ENCODE measurements at regions not wholly inside any gene's neighbourhood (a gene's known extent, or its start where the extent isn't known, plus 50 kb on each side); places are given as distances from the start of the nearest gene placed in this dataset.

GRCh38 chr4:111391829-111392228, 753.4 kb upstream of the FAM241A start:
- no peak overlapping the region for H2AFZ ChIP-seq (ENCODE audit: low read length)
- H3K4me2 ChIP-seq (ENCODE audit: insufficient read depth, low read length): no peak overlapping the region
- no peak for TF ChIP-seq CTCF (IDR thresholded peaks at IDR 0.05; ENCODE audit: extremely low read depth, low read depth, low read length)
- H3K27me3 ChIP-seq (ENCODE audit: insufficient read depth, low read length): no peaks in the 10 kb centered on the region
- no peak overlapping the region for H3K4me3 ChIP-seq (ENCODE audit: insufficient read depth, low read length)
- H3K27ac ChIP-seq (ENCODE audit: low read depth, low read length): no peak overlapping the region
- H3K4me1 ChIP-seq (ENCODE audit: insufficient read depth, low read length): no peaks in the 10 kb centered on the region
- no peaks in the 10 kb centered on the region for H3K36me3 ChIP-seq (ENCODE audit: insufficient read depth, low read length)
- H4K20me1 ChIP-seq (ENCODE audit: insufficient read depth, low read length): no peaks in the 10 kb centered on the region
- no peak for DNase-seq (ENCODE audit: insufficient read length, low spot score, missing footprints)
- no peaks in the 10 kb centered on the region for H3K79me2 ChIP-seq (ENCODE audit: insufficient read depth, low read length)
- no peaks in the 10 kb centered on the region for H3K9me3 ChIP-seq (ENCODE audit: low read depth, low read length)

- Histone ChIP-seq H3K4me1 (ENCODE audit: insufficient read depth, low read length) (peaks cover 3% of the 10 kb centered on the region), H3K4me3 (ENCODE audit: insufficient read depth, low read length) (no peak overlapping the region), H3K27me3 (ENCODE audit: insufficient read depth, low read length) (no peaks in the 10 kb centered on the region), H4K20me1 (ENCODE audit: insufficient read depth, low read length) (no peaks in the 10 kb centered on the region), H3K36me3 (ENCODE audit: insufficient read depth, low read length) (no peaks in the 10 kb centered on the region), H3K9me3 (ENCODE audit: low read depth, low read length) (no peaks in the 10 kb centered on the region), H2AFZ (ENCODE audit: low read length) (no peak overlapping the region), H3K27ac (ENCODE audit: low read depth, low read length) (no peak overlapping the region), H3K79me2 (ENCODE audit: insufficient read depth, low read length) (no peaks in the 10 kb centered on the region), H3K4me2 (ENCODE audit: insufficient read depth, low read length) (no peak overlapping the region)
- DNase-seq (ENCODE audit: insufficient read length, low spot score, missing footprints): no peak
- no peak for TF ChIP-seq CTCF (IDR thresholded peaks at IDR 0.05; ENCODE audit: extremely low read depth, low read depth, low read length)
These were observed 751.5 kb upstream of the FAM241A start for GRCh38 chr4:111393781-111394180.

DNA sequence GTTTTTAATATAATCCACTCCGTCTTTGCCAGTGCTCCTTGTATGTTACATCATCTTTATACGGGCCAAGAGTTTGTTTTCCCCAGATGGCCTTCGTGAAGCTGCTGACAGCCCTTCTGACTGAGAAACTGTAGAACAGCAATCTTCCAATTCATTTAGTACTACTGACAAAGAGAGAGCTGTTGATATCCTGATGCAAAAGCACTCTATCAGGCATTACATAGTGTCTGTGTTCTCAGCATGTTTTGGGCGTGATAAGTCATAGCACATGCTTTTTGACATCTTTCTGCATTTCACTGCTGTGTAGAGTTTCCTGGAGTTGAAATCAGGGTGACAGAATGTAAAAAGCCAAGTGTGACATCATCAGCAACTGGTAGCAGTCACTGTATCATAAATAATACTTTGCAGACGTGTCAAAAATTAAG, 746.3 kb upstream of the FAM241A start:
- no peak overlapping the region for H3K4me2 ChIP-seq (ENCODE audit: insufficient read depth, low read length)
- no peak overlapping the region for H3K4me3 ChIP-seq (ENCODE audit: insufficient read depth, low read length)

GRCh38 chr4:111399623-111400022, 745.6 kb upstream of the FAM241A start:
- Histone ChIP-seq H3K27me3 (ENCODE audit: insufficient read depth, low read length) (no peaks in the 10 kb centered on the region), H3K79me2 (ENCODE audit: insufficient read depth, low read length) (no peaks in the 10 kb centered on the region), H4K20me1 (ENCODE audit: insufficient read depth, low read length) (no peaks in the 10 kb centered on the region), H3K4me1 (ENCODE audit: insufficient read depth, low read length) (peaks cover 19% of the 10 kb centered on the region), H3K27ac (ENCODE audit: low read depth, low read length) (no peak overlapping the region), H2AFZ (ENCODE audit: low read length) (no peak overlapping the region), H3K4me3 (ENCODE audit: insufficient read depth, low read length) (no peak overlapping the region), H3K4me2 (ENCODE audit: insufficient read depth, low read length) (peak overlapping the region; percentile 49), H3K9me3 (ENCODE audit: low read depth, low read length) (no peaks in the 10 kb centered on the region), H3K36me3 (ENCODE audit: insufficient read depth, low read length) (no peaks in the 10 kb centered on the region)
- no peak for DNase-seq (ENCODE audit: insufficient read length, low spot score, missing footprints)
- no peak for TF ChIP-seq CTCF (IDR thresholded peaks at IDR 0.05; ENCODE audit: extremely low read depth, low read depth, low read length)

More for the DNA sequence above, 746.3 kb upstream of the FAM241A start:
- Histone ChIP-seq H3K9me3 (ENCODE audit: low read depth, low read length) (no peaks in the 10 kb centered on the region), H3K27ac (ENCODE audit: low read depth, low read length) (no peak overlapping the region), H2AFZ (ENCODE audit: low read length) (peak overlapping the region; percentile 48), H3K36me3 (ENCODE audit: insufficient read depth, low read length) (no peaks in the 10 kb centered on the region), H4K20me1 (ENCODE audit: insufficient read depth, low read length) (no peaks in the 10 kb centered on the region), H3K4me1 (ENCODE audit: insufficient read depth, low read length) (peaks cover 19% of the 10 kb centered on the region), H3K27me3 (ENCODE audit: insufficient read depth, low read length) (no peaks in the 10 kb centered on the region), H3K79me2 (ENCODE audit: insufficient read depth, low read length) (no peaks in the 10 kb centered on the region)
- TF ChIP-seq CTCF (IDR thresholded peaks at IDR 0.05; ENCODE audit: extremely low read depth, low read depth, low read length): no peak
- no peak for DNase-seq (ENCODE audit: insufficient read length, low spot score, missing footprints)

Measured in osteoblast (primary cell).